ENCODE measurements at regions not wholly inside any gene's neighbourhood (a gene's known extent, or its start where the extent isn't known, plus 50 kb on each side); places are given as distances from the start of the nearest gene placed in this dataset.

DNA sequence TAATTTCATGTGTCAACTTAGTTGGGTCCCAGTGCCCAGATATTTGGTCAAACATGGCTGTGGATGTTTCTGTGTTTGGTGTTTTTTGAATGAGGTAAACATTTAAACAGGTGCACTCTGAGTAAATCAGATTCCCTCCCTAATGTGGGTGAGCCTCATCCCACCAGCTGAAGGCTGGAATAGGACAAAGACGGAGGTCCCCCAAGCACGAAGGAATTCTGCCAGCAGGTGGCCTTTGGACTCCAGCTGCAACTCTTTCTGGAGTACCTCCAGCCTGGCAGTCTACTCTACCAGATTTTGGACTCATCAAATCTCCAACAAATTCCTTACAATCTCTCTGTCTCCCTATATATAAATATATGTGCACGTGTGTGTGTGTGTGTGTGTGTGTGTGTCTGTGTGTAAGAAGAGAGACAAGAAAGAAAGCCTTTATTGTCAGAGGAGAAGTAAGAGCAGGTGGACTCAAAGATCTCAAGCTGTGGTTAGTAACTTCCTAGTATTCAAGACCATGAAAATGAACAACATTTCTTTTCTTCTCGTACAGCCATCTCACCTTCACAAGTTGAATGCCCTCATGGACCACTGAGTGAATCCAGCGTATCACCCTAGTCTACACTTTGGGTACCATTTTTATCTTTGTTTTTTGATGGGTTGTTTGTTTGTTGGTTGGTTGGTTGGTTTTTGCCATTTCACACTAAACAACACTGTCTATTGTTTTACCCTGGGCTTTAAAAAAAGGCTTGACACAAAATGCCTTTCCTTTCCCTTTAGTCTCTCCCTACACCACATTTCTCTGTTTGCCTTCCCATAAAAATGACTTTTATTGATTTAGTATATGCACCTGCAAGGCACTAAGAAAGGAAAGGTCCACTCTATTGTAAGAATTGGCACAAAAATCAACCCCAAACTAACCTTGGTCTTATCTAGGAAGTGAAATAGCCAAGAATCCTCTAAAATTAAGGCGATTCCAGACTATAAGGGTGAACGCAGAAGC is 118.7 kb downstream of the TENT4A start:
- TF ChIP-seq, protein P1, sequence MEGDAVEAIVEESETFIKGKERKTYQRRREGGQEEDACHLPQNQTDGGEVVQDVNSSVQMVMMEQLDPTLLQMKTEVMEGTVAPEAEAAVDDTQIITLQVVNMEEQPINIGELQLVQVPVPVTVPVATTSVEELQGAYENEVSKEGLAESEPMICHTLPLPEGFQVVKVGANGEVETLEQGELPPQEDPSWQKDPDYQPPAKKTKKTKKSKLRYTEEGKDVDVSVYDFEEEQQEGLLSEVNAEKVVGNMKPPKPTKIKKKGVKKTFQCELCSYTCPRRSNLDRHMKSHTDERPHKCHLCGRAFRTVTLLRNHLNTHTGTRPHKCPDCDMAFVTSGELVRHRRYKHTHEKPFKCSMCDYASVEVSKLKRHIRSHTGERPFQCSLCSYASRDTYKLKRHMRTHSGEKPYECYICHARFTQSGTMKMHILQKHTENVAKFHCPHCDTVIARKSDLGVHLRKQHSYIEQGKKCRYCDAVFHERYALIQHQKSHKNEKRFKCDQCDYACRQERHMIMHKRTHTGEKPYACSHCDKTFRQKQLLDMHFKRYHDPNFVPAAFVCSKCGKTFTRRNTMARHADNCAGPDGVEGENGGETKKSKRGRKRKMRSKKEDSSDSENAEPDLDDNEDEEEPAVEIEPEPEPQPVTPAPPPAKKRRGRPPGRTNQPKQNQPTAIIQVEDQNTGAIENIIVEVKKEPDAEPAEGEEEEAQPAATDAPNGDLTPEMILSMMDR (IDR thresholded peaks at IDR 0.05; ENCODE audit: insufficient read depth, low read length, poor library complexity, severe bottlenecking): no peak
- TF ChIP-seq EZH2phosphoT487 (conservative IDR thresholded peaks at IDR 0.05; ENCODE audit: low read length): no peak

All from SU-DHL-6 (cell line).